Omental fat pad (tissue), 3 donors: ENCODE measurements at regions not wholly inside any gene's neighbourhood (a gene's known extent, or its start where the extent isn't known, plus 50 kb on each side); places are given as distances from the start of the nearest gene placed in this dataset.

Experiments
- ATAC-seq: fragments of 150-250 bp; one replicate; pipeline ENCODE4 v1.9.1; 2016; ENCODE audit warnings: mild to moderate bottlenecking, moderate library complexity; ENCODE audit not compliant: low FRiP score
- DNase-seq: peaks from one replicate; pipeline ENCODE4 v3.0.0-alpha.2; 2019; ENCODE audit warnings: low spot score
- CTCF ChIP-seq, 3 donors: fragments of 450-650 bp; IDR thresholded peaks; one replicate each; pipeline ENCODE4 v1.5.1; 2016 to 2017; ENCODE audit warnings: antibody characterized with exemption in 3 of 3, mild to moderate bottlenecking in 3 of 3, moderate library complexity in 2 of 3

- no peak for TF ChIP-seq CTCF (IDR thresholded peaks at IDR 0.05)
- no peak for DNase-seq
- ATAC-seq = no peak
Observed at GRCh38 chr14:83850092-83850491, 1679.9 kb upstream of the FLRT2 start.

- DNase-seq (no peak), ATAC-seq (no peak)
- no peak for TF ChIP-seq CTCF (IDR thresholded peaks at IDR 0.05)
Observed at GRCh38 chr14:83856334-83856733, 1673.6 kb upstream of the FLRT2 start.

- DNase-seq (no peak), ATAC-seq (no peak)
- no peak for TF ChIP-seq CTCF (IDR thresholded peaks at IDR 0.05)
Observed at GRCh38 chr14:83860631-83861155, 1669.3 kb upstream of the FLRT2 start.

- no peak for ATAC-seq
- no peak for DNase-seq
- no peak for TF ChIP-seq CTCF (IDR thresholded peaks at IDR 0.05)
Observed at GRCh38 chr14:83863042-83863774, 1666.7 kb upstream of the FLRT2 start.

GRCh38 chr14:83864106-83864505, 1665.8 kb upstream of the FLRT2 start:
- no peak for ATAC-seq
- TF ChIP-seq CTCF (IDR thresholded peaks at IDR 0.05) = no peak
- DNase-seq = no peak

- ATAC-seq = no peak
- no peak for DNase-seq
Observed at GRCh38 chr14:83867566-83868225, 1662.2 kb upstream of the FLRT2 start.

More at GRCh38 chr14:83867566-83868225, 1662.2 kb upstream of the FLRT2 start:
- no peak for TF ChIP-seq CTCF (IDR thresholded peaks at IDR 0.05)
